GM23248 (cell line): ENCODE measurements at regions not wholly inside any gene's neighbourhood (a gene's known extent, or its start where the extent isn't known, plus 50 kb on each side); places are given as distances from the start of the nearest gene placed in this dataset.

ENCODE experiments used
- DNase-seq: peaks from one replicate; pipeline ENCODE4 v3.0.0-alpha.2; 2015
- H2AFZ ChIP-seq: fragments of 200-600 bp; sonication (generic); 2 replicates; pipeline ENCODE4 v1.6.1; 2016; ENCODE audit warnings: antibody characterized with exemption
- H3F3A ChIP-seq: fragments of 200-600 bp; sonication (generic); 2 replicates; pipeline ENCODE4 v1.6.1; 2016; ENCODE audit warnings: mild to moderate bottlenecking, antibody characterized with exemption, mixed run types; ENCODE audit not compliant: insufficient read depth
- H3K27ac ChIP-seq: fragments of 200-600 bp; sonication (generic); 2 replicates; pipeline ENCODE4 v1.5.1; 2016; ENCODE audit warnings: mild to moderate bottlenecking
- H3K27me3 ChIP-seq: fragments of 200-600 bp; sonication (generic); replicated peaks from 2 replicates; pipeline ENCODE4 v1.6.1; 2016; ENCODE audit warnings: mild to moderate bottlenecking; ENCODE audit not compliant: insufficient read depth
- H3K36me3 ChIP-seq: fragments of 200-600 bp; sonication (generic); 2 replicates; pipeline ENCODE4 v1.6.1; 2016; ENCODE audit warnings: low read depth, mild to moderate bottlenecking
- H3K4me1 ChIP-seq: fragments of 200-600 bp; sonication (generic); 2 replicates; pipeline ENCODE4 v1.6.1; 2016; ENCODE audit warnings: mild to moderate bottlenecking; ENCODE audit not compliant: insufficient read depth
- H3K4me2 ChIP-seq: fragments of 200-600 bp; sonication (generic); one replicate; pipeline ENCODE4 v1.6.1; 2016; ENCODE audit warnings: mild to moderate bottlenecking; ENCODE audit not compliant: unreplicated experiment
- H3K4me3 ChIP-seq: fragments of 200-600 bp; sonication (generic); 2 replicates; pipeline ENCODE4 v1.5.1; 2016; ENCODE audit warnings: mild to moderate bottlenecking
- H3K79me2 ChIP-seq: fragments of 200-600 bp; sonication (generic); 2 replicates; pipeline ENCODE4 v1.6.1; 2016; ENCODE audit warnings: mild to moderate bottlenecking; ENCODE audit not compliant: insufficient read depth
- H3K9ac ChIP-seq: fragments of 200-600 bp; sonication (generic); 2 replicates; pipeline ENCODE4 v1.6.1; 2016; ENCODE audit warnings: mild to moderate bottlenecking
- H3K9me2 ChIP-seq: fragments of 200-600 bp; sonication (generic); 2 replicates; pipeline ENCODE4 v1.6.1; 2016; ENCODE audit warnings: mixed run types, mild to moderate bottlenecking, moderate library complexity; ENCODE audit not compliant: insufficient read depth
- H3K9me3 ChIP-seq: fragments of 200-600 bp; sonication (generic); one replicate; pipeline ENCODE4 v1.6.1; 2017; ENCODE audit warnings: low read depth
- H4K20me1 ChIP-seq: fragments of 200-600 bp; sonication (generic); 2 replicates; pipeline ENCODE4 v1.6.0; 2016; ENCODE audit not compliant: insufficient read depth
- EZH2 ChIP-seq: fragments of 200-600 bp; sonication (generic); IDR thresholded peaks from 2 replicates; pipeline ENCODE4 v1.6.1; 2018; ENCODE audit warnings: antibody characterized with exemption, mild to moderate bottlenecking; ENCODE audit not compliant: insufficient read depth, poor library complexity, severe bottlenecking
- EZH2phosphoT487 ChIP-seq: fragments of 200-600 bp; sonication (generic); IDR thresholded peaks from 2 replicates; pipeline ENCODE4 v1.6.1; 2018; ENCODE audit warnings: antibody characterized with exemption, moderate library complexity, mild to moderate bottlenecking, low read depth; ENCODE audit not compliant: insufficient read depth
- WGBS, 2 experiments: methylation state at CpG; one replicate each; pipeline ENCODE4 v1.1.6; 2015 to 2017; ENCODE audit warnings: low lambda C conversion rate in 2 of 2, low coverage in 1 of 2; ENCODE audit errors: missing lambda C conversion rate in 2 of 2; 5-methylcytosine and 5-hydroxymethylcytosine counted together
- in situ Hi-C: fragments of 300-500 bp; cut with MboI; formaldehyde crosslinking; loops from 2 replicates; pipeline ENCODE4 v1.15.0; 2020

- no peak overlapping the region for H3K9ac ChIP-seq
- no peak for TF ChIP-seq EZH2phosphoT487
- TF ChIP-seq EZH2 = no peak
- peaks cover 98% of the 10 kb centered on the region for H3K79me2 ChIP-seq
- no peaks in the 10 kb centered on the region for H3K9me2 ChIP-seq
- no peak overlapping the region for H2AFZ ChIP-seq
- peaks cover 25% of the 10 kb centered on the region for H3K4me1 ChIP-seq
- peaks cover 17% of the 10 kb centered on the region; the same call in 1 of the 2 replicates for H3F3A ChIP-seq
- no peak overlapping the region for H3K4me3 ChIP-seq
- no peaks in the 10 kb centered on the region for H3K9me3 ChIP-seq
- in situ Hi-C loops = loop anchor here (25.0 kb wide), 1 partner anchor 363 kb away; no protein-coding TSS in a partner anchor
- no peaks in the 10 kb centered on the region for H3K36me3 ChIP-seq
- WGBS, 2 experiments = 94 to 97% methylated on average over 6 of the region's 6 CpGs
- H3K27me3 ChIP-seq = no peaks in the 10 kb centered on the region
- no peaks in the 10 kb centered on the region; the same call in 1 of the 2 replicates for H4K20me1 ChIP-seq
- no peak for DNase-seq
- H3K27ac ChIP-seq = no peak overlapping the region
- H3K4me2 ChIP-seq = no peak overlapping the region
These were observed 72.3 kb downstream of the SLIT2 start for GRCh38 chr4:20323991-20324390.

- no peak overlapping the region for H2AFZ ChIP-seq
These were observed 74.8 kb downstream of the SLIT2 start for GRCh38 chr4:20326460-20326859.

GRCh38 chr4:20326977-20327376 lies 75.3 kb downstream of the SLIT2 start:
- Histone ChIP-seq H3K27ac (0 out of 2 replicates have a peak overlapping the region, but pooled peaks have one; percentile 2), H3K9me3 (no peaks in the 10 kb centered on the region), H2AFZ (no peak overlapping the region), H3K9ac (no peak overlapping the region), H3K79me2 (peaks cover 98% of the 10 kb centered on the region), H3K4me1 (peaks cover 18% of the 10 kb centered on the region), H3K9me2 (no peaks in the 10 kb centered on the region), H3K36me3 (no peaks in the 10 kb centered on the region), H3K27me3 (no peaks in the 10 kb centered on the region), H3K4me3 (no peak overlapping the region), H3K4me2 (peak overlapping the region; percentile 55), H4K20me1 (no peaks in the 10 kb centered on the region; the same call in 1 of the 2 replicates), H3F3A (0 out of 2 replicates have a peak, but pooled peaks cover 10% of the 10 kb centered on the region)
- TF ChIP-seq EZH2 = no peak
- DNase-seq = peak; percentile 66
- 5 to 7% methylated on average over 2 of the region's 2 CpGs for WGBS, 2 experiments
- in situ Hi-C loops = no loop called here

More at GRCh38 chr4:20326460-20326859, 74.8 kb downstream of the SLIT2 start:
- in situ Hi-C loops = no loop called here
- Histone ChIP-seq H3K4me1 (peaks cover 18% of the 10 kb centered on the region), H3K79me2 (peaks cover 98% of the 10 kb centered on the region), H3K9me2 (no peaks in the 10 kb centered on the region), H3K9ac (no peak overlapping the region), H3K9me3 (no peaks in the 10 kb centered on the region), H4K20me1 (no peaks in the 10 kb centered on the region; the same call in 1 of the 2 replicates), H3K27ac (peak overlapping the region; percentile 2; the same call in 1 of the 2 replicates), H3F3A (0 out of 2 replicates have a peak, but pooled peaks cover 10% of the 10 kb centered on the region), H3K4me3 (no peak overlapping the region), H3K36me3 (no peaks in the 10 kb centered on the region), H3K27me3 (no peaks in the 10 kb centered on the region), H3K4me2 (peak overlapping the region; percentile 55)
- 60 to 68% methylated on average over 1 of the region's 1 CpG for WGBS, 2 experiments
- DNase-seq = no peak
- TF ChIP-seq EZH2 (no peak), EZH2phosphoT487 (no peak)

DNA sequence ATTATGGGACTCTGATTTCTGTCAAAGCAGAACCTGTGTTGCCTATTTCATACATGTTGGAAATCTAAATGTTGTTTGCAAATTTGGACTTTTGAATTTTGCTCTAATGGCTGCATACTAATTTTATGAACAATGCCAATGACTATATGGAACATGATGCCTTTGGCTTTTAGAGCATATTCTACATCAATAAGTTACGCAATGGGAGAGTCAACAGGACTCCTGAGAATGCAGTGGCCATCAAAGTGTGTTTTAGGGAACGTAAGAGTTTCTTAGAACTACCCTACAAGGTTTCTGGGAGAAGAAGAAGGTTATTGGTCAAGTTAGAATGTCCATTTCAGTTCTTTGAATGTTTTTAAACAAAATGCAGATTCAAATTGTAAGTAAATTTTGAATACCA lies 76.1 kb downstream of the SLIT2 start:
- no peak overlapping the region for H3K4me3 ChIP-seq
- TF ChIP-seq EZH2 (no peak), EZH2phosphoT487 (no peak)
- H3K9me2 ChIP-seq = no peaks in the 10 kb centered on the region
- H2AFZ ChIP-seq = no peak overlapping the region
- 0 out of 2 replicates have a peak, but pooled peaks cover 10% of the 10 kb centered on the region for H3F3A ChIP-seq
- H4K20me1 ChIP-seq = no peaks in the 10 kb centered on the region; the same call in 1 of the 2 replicates
- H3K4me1 ChIP-seq = peaks cover 18% of the 10 kb centered on the region
- H3K36me3 ChIP-seq = no peaks in the 10 kb centered on the region
- no peak overlapping the region for H3K27ac ChIP-seq
- H3K27me3 ChIP-seq = no peaks in the 10 kb centered on the region
- DNase-seq = no peak
- in situ Hi-C loops = no loop called here
- H3K4me2 ChIP-seq = no peak overlapping the region
- no peak overlapping the region for H3K9ac ChIP-seq
- H3K9me3 ChIP-seq = no peaks in the 10 kb centered on the region
- 98 to 100% methylated on average over 2 of the region's 2 CpGs for WGBS, 2 experiments
- peaks cover 98% of the 10 kb centered on the region for H3K79me2 ChIP-seq
